Parathyroid adenoma (tissue), 2 donors: ENCODE measurements at regions not wholly inside any gene's neighbourhood (a gene's known extent, or its start where the extent isn't known, plus 50 kb on each side); places are given as distances from the start of the nearest gene placed in this dataset.
"Not testable (repeated sequence)": the region's sequence is repeated elsewhere in the genome, so short reads cannot be mapped to it uniquely, and the experiment has no call there.

Source experiments
- H2AFZ ChIP-seq: fragments of 300-600 bp; sonication (generic); one replicate; pipeline ENCODE4 v1.7.0; 2017; ENCODE audit warnings: antibody characterized with exemption, mild to moderate bottlenecking
- H3K27ac ChIP-seq: fragments of 300-600 bp; sonication (generic); one replicate; pipeline ENCODE4 v1.7.0; 2017
- H3K27me3 ChIP-seq: fragments of 300-600 bp; sonication (generic); one replicate; pipeline ENCODE4 v1.7.0; 2017; ENCODE audit warnings: low read length; ENCODE audit not compliant: control insufficient read depth, insufficient read depth
- H3K36me3 ChIP-seq: fragments of 300-600 bp; sonication (generic); one replicate; pipeline ENCODE4 v1.7.0; 2017; ENCODE audit warnings: low read length; ENCODE audit not compliant: control insufficient read depth, insufficient read depth
- H3K4me1 ChIP-seq: fragments of 300-600 bp; sonication (generic); one replicate; pipeline ENCODE4 v1.7.0; 2017; ENCODE audit warnings: control low read depth
- H3K4me2 ChIP-seq: fragments of 300-600 bp; sonication (generic); one replicate; pipeline ENCODE4 v1.7.0; 2017; ENCODE audit warnings: low read length
- H3K4me3 ChIP-seq: fragments of 300-600 bp; sonication (generic); one replicate; pipeline ENCODE4 v1.7.0; 2017; ENCODE audit warnings: low read depth, low read length
- H3K79me2 ChIP-seq: fragments of 300-600 bp; sonication (generic); one replicate; pipeline ENCODE4 v1.7.0; 2017; ENCODE audit warnings: control low read depth
- H3K9ac ChIP-seq: fragments of 300-600 bp; sonication (generic); one replicate; pipeline ENCODE4 v1.7.0; 2017; ENCODE audit warnings: mild to moderate bottlenecking
- H3K9me3 ChIP-seq: fragments of 300-600 bp; sonication (generic); one replicate; pipeline ENCODE4 v1.7.0; 2017; ENCODE audit warnings: low read length; ENCODE audit not compliant: control insufficient read depth
- CTCF ChIP-seq: fragments of 300-600 bp; sonication (generic); IDR thresholded peaks from one replicate; pipeline ENCODE4 v1.7.0; 2017; ENCODE audit warnings: antibody characterized with exemption, mild to moderate bottlenecking
- donor health status: primary hyperparathyroidism.

- no peaks in the 10 kb centered on the region for H3K36me3 ChIP-seq
- no peaks in the 10 kb centered on the region for H3K4me1 ChIP-seq
- H2AFZ ChIP-seq: no peak overlapping the region
- no peaks in the 10 kb centered on the region for H3K27me3 ChIP-seq
- no peaks in the 10 kb centered on the region for H3K79me2 ChIP-seq
- TF ChIP-seq CTCF: no peak
- no peak overlapping the region for H3K4me2 ChIP-seq
- H3K27ac ChIP-seq: no peak overlapping the region
- H3K4me3 ChIP-seq: no peak overlapping the region
- H3K9ac ChIP-seq: no peak overlapping the region
- H3K9me3 ChIP-seq: no peaks in the 10 kb centered on the region
Observed at GRCh38 chr6:3915076-3915791, 66.1 kb downstream of the FAM50B start.

GRCh38 chr6:3916211-3916610, 67.0 kb downstream of the FAM50B start:
- no peak overlapping the region for H3K4me2 ChIP-seq
- TF ChIP-seq CTCF: no peak
- H3K27me3 ChIP-seq: no peaks in the 10 kb centered on the region
- H3K27ac ChIP-seq: no peak overlapping the region
- no peaks in the 10 kb centered on the region for H3K9me3 ChIP-seq
- no peak overlapping the region for H3K9ac ChIP-seq
- H3K4me1 ChIP-seq: no peaks in the 10 kb centered on the region
- no peak overlapping the region for H3K4me3 ChIP-seq
- no peaks in the 10 kb centered on the region for H3K36me3 ChIP-seq
- no peak overlapping the region for H2AFZ ChIP-seq
- H3K79me2 ChIP-seq: no peaks in the 10 kb centered on the region

- not testable (repeated sequence) for H3K79me2 ChIP-seq, H3K4me1 ChIP-seq, H3K4me2 ChIP-seq, H3K9ac ChIP-seq, H3K36me3 ChIP-seq, H3K9me3 ChIP-seq, H3K27ac ChIP-seq, H2AFZ ChIP-seq, H3K27me3 ChIP-seq, H3K4me3 ChIP-seq
Observed at GRCh38 chr6:3916749-3917148, 67.6 kb downstream of the FAM50B start.

GRCh38 chr6:3918469-3918868, 69.3 kb downstream of the FAM50B start:
- H2AFZ ChIP-seq: no peak overlapping the region
- H3K36me3 ChIP-seq: no peaks in the 10 kb centered on the region
- H3K4me3 ChIP-seq: no peak overlapping the region
- no peak overlapping the region for H3K27ac ChIP-seq
- no peak overlapping the region for H3K4me2 ChIP-seq
- H3K27me3 ChIP-seq: no peaks in the 10 kb centered on the region
- TF ChIP-seq CTCF: no peak
- H3K4me1 ChIP-seq: no peaks in the 10 kb centered on the region
- H3K79me2 ChIP-seq: no peaks in the 10 kb centered on the region
- H3K9me3 ChIP-seq: no peaks in the 10 kb centered on the region
- no peak overlapping the region for H3K9ac ChIP-seq

GRCh38 chr6:3919130-3919628, 70.0 kb downstream of the FAM50B start:
- H3K36me3 ChIP-seq: no peaks in the 10 kb centered on the region
- H3K4me3 ChIP-seq: no peak overlapping the region
- H3K27me3 ChIP-seq: no peaks in the 10 kb centered on the region
- no peaks in the 10 kb centered on the region for H3K79me2 ChIP-seq
- no peak overlapping the region for H3K4me2 ChIP-seq
- H2AFZ ChIP-seq: no peak overlapping the region
- no peak overlapping the region for H3K9ac ChIP-seq
- H3K27ac ChIP-seq: no peak overlapping the region
- TF ChIP-seq CTCF: no peak
- no peaks in the 10 kb centered on the region for H3K9me3 ChIP-seq
- H3K4me1 ChIP-seq: no peaks in the 10 kb centered on the region
